ENCODE measurements at regions not wholly inside any gene's neighbourhood (a gene's known extent, or its start where the extent isn't known, plus 50 kb on each side); places are given as distances from the start of the nearest gene placed in this dataset.

GRCh38 chr14:89022274-89022673 lies 197.8 kb downstream of the TTC8 start:
- no peak for DNase-seq

- DNase-seq: no peak
Measured at GRCh38 chr14:89024691-89025090, 200.2 kb downstream of the TTC8 start.

- no peak for DNase-seq
Measured at GRCh38 chr14:89025561-89026236, 201.2 kb downstream of the TTC8 start.

GRCh38 chr14:89027097-89027740 lies 202.8 kb downstream of the TTC8 start:
- DNase-seq: peak; percentile 10

GRCh38 chr14:89028462-89029134 lies 204.1 kb downstream of the TTC8 start:
- no peak for DNase-seq

- no peak for DNase-seq
Measured at GRCh38 chr14:89029961-89030694, 205.7 kb downstream of the TTC8 start.

- no peak for DNase-seq
Measured at GRCh38 chr14:89030921-89031320, 206.5 kb downstream of the TTC8 start.

GRCh38 chr14:89032086-89032649 lies 207.7 kb downstream of the TTC8 start:
- DNase-seq: no peak

DNA sequence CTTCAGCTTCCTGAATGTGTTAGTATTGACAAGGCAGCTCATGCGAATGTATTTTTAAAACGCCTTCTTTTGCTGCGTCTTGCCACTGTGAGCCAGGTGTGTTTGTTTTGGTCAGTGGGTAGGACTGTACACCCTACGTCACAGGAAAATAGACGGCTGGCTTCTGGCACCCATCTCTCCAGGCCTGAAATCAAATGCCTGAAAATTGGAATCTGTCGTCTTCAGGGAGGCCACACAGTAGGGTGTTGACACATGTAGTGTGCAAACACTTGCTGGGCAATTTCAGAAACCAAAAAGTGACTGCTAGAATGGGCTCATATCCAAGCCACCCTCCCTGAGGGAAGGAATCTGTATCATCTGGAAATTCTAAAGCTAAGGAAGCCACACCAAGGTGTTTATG lies 209.3 kb downstream of the TTC8 start:
- no peak for DNase-seq

GRCh38 chr14:89036371-89036770 lies 211.9 kb downstream of the TTC8 start:
- DNase-seq: no peak

GRCh38 chr14:89037065-89037464 lies 212.6 kb downstream of the TTC8 start:
- DNase-seq: no peak

DNA sequence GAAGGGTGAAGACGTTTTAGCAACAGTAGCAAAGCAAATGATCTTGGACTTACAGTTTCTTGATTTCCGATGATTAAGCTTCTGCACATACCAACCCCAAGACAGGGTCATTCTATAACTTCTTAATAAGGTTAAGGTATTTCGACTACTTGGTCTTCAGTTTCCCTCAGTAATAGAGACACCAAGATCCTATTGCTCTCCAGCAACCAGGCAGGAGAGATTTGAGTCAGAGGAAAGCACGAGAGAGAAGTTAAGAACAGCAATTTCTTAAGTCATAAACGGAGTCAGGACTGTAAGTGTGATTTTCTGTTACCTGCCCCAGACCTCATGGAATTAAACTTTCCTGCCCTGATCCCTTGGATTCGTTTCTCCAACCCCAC lies 215.6 kb downstream of the TTC8 start:
- DNase-seq: no peak

DNA sequence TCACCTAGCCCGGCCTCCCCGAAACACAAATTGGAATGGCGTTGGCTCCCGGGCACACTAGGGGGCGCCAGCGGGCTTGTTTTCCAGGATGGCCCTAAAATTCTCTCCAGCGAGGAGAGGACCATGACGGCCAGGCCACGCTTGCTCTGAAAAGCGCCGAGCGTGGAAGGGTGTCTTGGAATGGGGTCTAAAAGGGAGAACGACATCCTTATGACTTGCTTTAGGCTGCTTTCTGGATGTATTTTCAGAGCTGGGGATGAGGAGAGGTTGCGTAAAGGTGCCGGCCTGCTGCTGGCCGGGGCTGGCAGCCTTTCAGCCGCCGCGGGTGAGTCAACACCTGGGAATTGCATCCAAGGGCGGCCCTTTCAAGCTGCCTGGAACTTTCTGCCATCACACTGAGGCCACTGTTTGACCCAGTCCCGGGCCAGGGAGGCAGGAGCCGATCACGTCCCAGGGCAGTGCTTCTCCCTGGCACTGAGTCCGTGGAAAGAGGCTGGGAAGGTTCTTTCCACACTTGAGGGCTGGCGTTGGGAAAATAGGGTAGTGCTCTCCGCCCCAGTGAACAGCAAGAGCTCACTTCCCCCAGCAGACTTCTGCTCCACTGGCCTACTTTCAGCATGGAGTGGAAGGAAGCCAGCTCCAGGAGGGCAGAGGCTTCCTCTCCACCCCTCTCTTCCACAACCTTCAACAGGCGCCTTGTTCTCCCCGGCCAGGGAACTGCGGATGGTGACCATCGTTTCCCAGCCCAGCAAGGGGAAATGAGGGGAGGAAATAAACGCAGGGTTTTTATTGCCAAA lies 216.2 kb downstream of the TTC8 start:
- peak; percentile 85 for DNase-seq

GRCh38 chr14:89041257-89041582 lies 216.8 kb downstream of the TTC8 start:
- DNase-seq: peak; percentile 60

DNA sequence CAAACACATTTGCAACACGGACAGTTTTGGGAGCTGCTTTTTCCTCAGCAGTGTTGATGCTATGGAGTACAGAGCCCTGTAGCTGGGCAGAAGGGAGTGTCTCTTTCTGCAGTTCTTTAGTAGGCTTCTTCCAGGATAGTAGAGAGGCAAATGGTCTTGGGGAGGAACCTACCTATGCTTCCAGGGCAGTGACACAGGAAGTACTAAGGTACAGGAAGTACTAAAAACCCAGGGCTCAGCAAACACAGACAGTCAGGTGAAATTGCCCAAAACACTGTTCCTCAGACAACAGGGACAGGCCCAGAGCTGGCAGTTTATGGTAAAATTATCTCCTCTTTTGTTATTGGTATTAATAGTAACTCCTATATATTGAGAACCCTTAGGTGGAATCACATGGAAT lies 217.6 kb downstream of the TTC8 start:
- DNase-seq: no peak

- DNase-seq: no peak
Measured at GRCh38 chr14:89053303-89053702, 228.9 kb downstream of the TTC8 start.

DNA sequence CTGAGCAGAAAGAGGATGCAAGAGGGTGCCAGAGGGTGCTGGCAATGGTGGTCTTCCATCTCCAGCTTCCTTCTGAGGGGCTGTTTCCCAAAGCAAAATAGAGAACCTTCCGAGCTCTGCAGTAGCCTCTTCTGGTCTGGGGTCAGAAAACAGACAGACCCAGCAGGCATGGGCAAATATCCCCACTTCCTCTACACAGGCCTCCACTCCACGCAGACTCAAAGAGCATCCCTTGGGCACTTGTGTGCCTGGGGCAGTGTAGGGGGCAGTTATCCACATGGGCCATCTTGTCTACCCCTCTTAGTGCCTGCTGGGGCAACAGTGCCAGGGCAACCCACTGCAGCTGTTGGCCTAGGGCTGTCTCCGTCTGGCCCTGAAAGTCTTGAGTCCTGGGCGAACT lies 231.9 kb downstream of the TTC8 start:
- DNase-seq: no peak

DNA sequence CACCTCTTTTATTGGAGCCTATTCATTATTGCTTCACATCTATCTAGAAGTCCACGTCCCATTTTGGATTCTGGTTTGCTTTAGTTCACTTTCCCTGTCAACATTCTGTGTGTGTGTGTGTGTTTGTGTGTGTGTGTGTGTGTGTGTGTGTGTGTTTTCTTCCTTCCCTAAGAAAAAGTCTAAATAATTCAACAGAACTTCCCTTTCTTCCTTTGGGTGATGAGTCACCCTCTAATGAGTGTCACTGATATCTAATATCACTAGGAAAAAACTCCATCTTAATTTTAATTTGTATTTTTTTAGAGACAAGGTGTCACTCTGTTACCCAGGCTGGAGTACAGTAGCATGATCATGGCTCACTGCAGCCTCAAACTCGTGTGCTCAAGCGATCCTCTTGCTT lies 234.2 kb downstream of the TTC8 start:
- no peak for DNase-seq

DNA sequence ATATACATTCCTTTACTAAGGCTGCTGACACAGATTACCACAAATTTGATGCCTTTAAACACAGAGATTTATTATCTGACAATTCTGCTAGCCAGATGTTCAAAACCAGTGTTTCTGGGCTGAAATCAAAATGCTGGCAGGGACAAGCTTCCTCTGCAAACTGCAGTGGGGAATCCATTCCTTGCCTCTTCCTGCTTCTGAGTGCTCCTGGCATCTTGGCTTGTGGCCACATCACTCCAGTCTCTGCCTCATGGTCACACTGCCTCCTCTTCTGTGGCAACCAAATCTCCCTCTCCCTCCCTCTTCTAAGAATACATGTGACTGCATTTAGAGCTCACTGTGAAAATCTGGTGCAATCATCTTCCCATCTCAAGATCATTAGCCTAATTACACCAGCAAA lies 235.7 kb downstream of the TTC8 start:
- no peak for DNase-seq

DNA sequence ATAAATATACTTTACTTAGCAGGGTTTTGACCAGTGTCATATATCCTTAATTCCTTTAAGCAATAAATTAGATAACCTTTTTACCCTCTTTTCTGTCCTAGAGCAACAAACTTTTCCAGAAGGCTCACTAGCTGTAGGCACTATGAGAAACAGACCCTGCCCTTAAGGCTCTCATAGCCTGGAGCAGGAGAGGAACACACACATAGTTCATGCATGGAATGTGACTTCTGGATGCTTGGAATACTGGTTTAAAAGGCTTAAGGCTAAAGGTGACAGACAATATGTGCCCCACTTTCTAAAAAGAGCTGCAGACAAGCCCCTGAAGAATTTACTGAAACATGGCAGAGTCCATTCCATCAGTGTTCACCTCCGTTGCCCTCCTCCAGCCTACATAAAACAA lies 237.2 kb downstream of the TTC8 start:
- DNase-seq: no peak

DNA sequence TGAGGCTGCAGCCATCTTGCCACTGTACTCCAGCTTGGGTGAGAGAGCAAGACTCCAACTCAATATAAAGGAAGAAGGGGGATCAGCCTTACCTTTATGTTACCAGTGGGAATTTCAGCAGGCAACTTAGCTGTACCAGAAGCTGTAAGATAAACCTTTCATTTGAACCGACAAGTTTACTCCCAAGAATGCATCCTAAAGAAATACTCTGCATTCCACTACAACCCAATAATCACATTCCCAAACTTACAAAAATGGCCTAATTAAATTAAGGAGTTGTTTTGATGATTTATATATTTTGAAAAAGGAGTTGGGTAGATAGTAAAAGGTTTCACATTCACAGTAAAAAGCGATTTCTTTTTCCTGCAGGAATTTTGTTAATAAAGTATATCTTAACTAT lies 241.4 kb downstream of the TTC8 start:
- DNase-seq: no peak

GRCh38 chr14:89067293-89067972 lies 243.0 kb downstream of the TTC8 start:
- DNase-seq: no peak
